22Rv1 (cell line): ENCODE measurements at regions not wholly inside any gene's neighbourhood (a gene's known extent, or its start where the extent isn't known, plus 50 kb on each side); places are given as distances from the start of the nearest gene placed in this dataset.

Experiments used
- CTCF ChIP-seq: fragments of 450-650 bp; IDR thresholded peaks from 2 replicates; pipeline ENCODE4 v1.5.1; 2017; ENCODE audit warnings: mild to moderate bottlenecking
- ZFX ChIP-seq: fragments of 450-650 bp; IDR thresholded peaks from 2 replicates; pipeline ENCODE4 v1.6.1; 2017; ENCODE audit warnings: antibody characterized with exemption, borderline replicate concordance

- TF ChIP-seq CTCF (no peak), ZFX (no peak)
Observed at GRCh38 chr17:15090533-15090932, 174.6 kb downstream of the PMP22 start.
